OCI-LY3 (cell line): ENCODE measurements at regions not wholly inside any gene's neighbourhood (a gene's known extent, or its start where the extent isn't known, plus 50 kb on each side); places are given as distances from the start of the nearest gene placed in this dataset.

ENCODE experiments used
- H2AFZ ChIP-seq: fragments of 200-600, 300-600 bp; shearing (Covaris generic); 2 replicates; pipeline ENCODE4 v1.6.0; 2014; ENCODE audit warnings: antibody characterized with exemption, low read depth, low read length
- H3K27ac ChIP-seq: fragments of 200-600, 300-600 bp; sonication (generic); 2 replicates; pipeline ENCODE4 v1.5.1; 2014; ENCODE audit warnings: mild to moderate bottlenecking, low read length, moderate library complexity, mixed read lengths
- H3K27me3 ChIP-seq: fragments of 200-600, 300-600 bp; sonication (generic); 2 replicates; pipeline ENCODE4 v1.6.1; 2014; ENCODE audit warnings: low read depth, low read length, mixed read lengths
- H3K36me3 ChIP-seq: fragments of 200-600, 300-600 bp; sonication (generic); replicated peaks from 2 replicates; pipeline ENCODE3; 2014; ENCODE audit warnings: low read depth, low read length, mixed read lengths
- H3K4me1 ChIP-seq: fragments of 300-600, 200-600 bp; sonication (generic); 2 replicates; pipeline ENCODE4 v1.6.1; 2014; ENCODE audit warnings: low read length, mixed read lengths
- H3K4me2 ChIP-seq: fragments of 200-600, 300-600 bp; sonication (generic); 2 replicates; pipeline ENCODE4 v1.6.1; 2014; ENCODE audit warnings: low read length, mixed read lengths
- H3K4me3 ChIP-seq: fragments of 300-600, 200-600 bp; sonication (generic); 2 replicates; pipeline ENCODE4 v1.5.1; 2014; ENCODE audit warnings: antibody characterized with exemption, mild to moderate bottlenecking, low read length, moderate library complexity
- H3K79me2 ChIP-seq: fragments of 300-600, 200-600 bp; shearing (Covaris generic); 2 replicates; pipeline ENCODE4 v1.6.1; 2014; ENCODE audit warnings: mild to moderate bottlenecking, low read length, mixed read lengths
- H3K9ac ChIP-seq: fragments of 300-600, 200-600 bp; shearing (Covaris generic); 2 replicates; pipeline ENCODE4 v1.6.0; 2014; ENCODE audit warnings: mild to moderate bottlenecking, low read length, moderate library complexity
- H3K9me3 ChIP-seq: fragments of 200-600, 300-600 bp; shearing (Covaris generic); 2 replicates; pipeline ENCODE4 v1.6.1; 2014; ENCODE audit warnings: low read length, mixed read lengths; ENCODE audit not compliant: insufficient read depth
- H4K20me1 ChIP-seq: fragments of 200-600, 300-600 bp; sonication (generic); 2 replicates; pipeline ENCODE4 v1.6.1; 2016; ENCODE audit warnings: low read length, mixed read lengths; ENCODE audit not compliant: insufficient read depth
- EZH2phosphoT487 ChIP-seq: fragments of 200-600 bp; shearing (Covaris generic); IDR thresholded peaks from 2 replicates; pipeline ENCODE4 v1.6.1; 2018; ENCODE audit warnings: antibody characterized with exemption, mixed run types, low read depth
- TF ChIP-seq, protein P1 (sequence below): fragments of 200-600, 300-600 bp; sonication (generic); IDR thresholded peaks from 2 replicates; pipeline ENCODE4 v1.5.1; 2014; ENCODE audit warnings: antibody characterized with exemption, low read length, low read depth

DNA sequence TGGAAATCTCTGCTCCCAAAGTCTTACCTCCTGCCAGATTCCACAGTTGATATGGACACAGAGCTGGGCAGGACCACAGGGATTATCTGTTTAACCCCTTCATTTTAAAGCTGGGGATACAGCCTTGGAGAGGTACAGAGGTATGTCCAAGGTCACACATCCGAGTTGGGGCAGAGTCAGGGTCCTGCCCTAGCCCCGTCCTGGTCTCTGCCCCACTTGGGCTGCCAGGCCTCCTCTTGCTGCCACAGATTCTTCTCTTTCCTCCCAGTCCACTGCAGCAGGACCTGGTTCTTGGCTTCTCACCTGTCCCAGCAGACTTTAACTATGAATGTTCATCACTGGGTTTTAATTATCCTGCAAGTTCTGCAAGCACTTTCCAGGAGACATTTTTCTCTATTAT lies 258.3 kb downstream of the MATN1 start:
- Histone ChIP-seq H4K20me1 (no peaks in the 10 kb centered on the region), H3K27me3 (no peaks in the 10 kb centered on the region), H3K9ac (no peak overlapping the region), H2AFZ (no peak overlapping the region), H3K79me2 (no peaks in the 10 kb centered on the region), H3K27ac (no peak overlapping the region), H3K36me3 (no peaks in the 10 kb centered on the region), H3K4me3 (no peak overlapping the region), H3K4me1 (no peaks in the 10 kb centered on the region), H3K4me2 (no peak overlapping the region), H3K9me3 (no peaks in the 10 kb centered on the region)
- TF ChIP-seq, protein P1, sequence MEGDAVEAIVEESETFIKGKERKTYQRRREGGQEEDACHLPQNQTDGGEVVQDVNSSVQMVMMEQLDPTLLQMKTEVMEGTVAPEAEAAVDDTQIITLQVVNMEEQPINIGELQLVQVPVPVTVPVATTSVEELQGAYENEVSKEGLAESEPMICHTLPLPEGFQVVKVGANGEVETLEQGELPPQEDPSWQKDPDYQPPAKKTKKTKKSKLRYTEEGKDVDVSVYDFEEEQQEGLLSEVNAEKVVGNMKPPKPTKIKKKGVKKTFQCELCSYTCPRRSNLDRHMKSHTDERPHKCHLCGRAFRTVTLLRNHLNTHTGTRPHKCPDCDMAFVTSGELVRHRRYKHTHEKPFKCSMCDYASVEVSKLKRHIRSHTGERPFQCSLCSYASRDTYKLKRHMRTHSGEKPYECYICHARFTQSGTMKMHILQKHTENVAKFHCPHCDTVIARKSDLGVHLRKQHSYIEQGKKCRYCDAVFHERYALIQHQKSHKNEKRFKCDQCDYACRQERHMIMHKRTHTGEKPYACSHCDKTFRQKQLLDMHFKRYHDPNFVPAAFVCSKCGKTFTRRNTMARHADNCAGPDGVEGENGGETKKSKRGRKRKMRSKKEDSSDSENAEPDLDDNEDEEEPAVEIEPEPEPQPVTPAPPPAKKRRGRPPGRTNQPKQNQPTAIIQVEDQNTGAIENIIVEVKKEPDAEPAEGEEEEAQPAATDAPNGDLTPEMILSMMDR, result no peak
- no peak for TF ChIP-seq EZH2phosphoT487

DNA sequence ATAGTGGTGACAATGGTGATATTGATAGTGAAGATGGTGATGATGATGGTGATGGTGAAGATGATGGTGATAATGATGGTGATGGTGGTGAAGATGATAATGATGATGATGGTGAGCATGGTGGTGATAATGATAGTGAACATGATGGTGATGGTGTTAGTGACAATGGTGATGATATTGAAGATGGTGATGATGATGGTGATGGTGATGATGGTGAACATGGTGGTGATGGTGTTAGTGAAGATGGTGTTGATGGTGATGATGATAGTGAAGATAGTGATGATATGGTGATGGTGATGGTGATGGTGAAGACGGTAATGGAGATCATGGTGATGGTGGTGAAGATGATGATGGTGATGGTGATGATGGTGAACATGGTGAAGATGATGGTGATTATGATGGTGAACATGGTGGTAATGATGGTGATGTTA lies 259.2 kb downstream of the MATN1 start:
- Histone ChIP-seq H3K79me2 (no peaks in the 10 kb centered on the region), H3K27ac (no peak overlapping the region), H4K20me1 (no peaks in the 10 kb centered on the region), H3K4me3 (no peak overlapping the region), H3K27me3 (no peaks in the 10 kb centered on the region), H3K36me3 (no peaks in the 10 kb centered on the region), H3K4me2 (no peak overlapping the region), H3K4me1 (no peaks in the 10 kb centered on the region), H3K9ac (no peak overlapping the region), H2AFZ (no peak overlapping the region), H3K9me3 (no peaks in the 10 kb centered on the region)
- TF ChIP-seq, protein P1, result no peak
- TF ChIP-seq EZH2phosphoT487, result no peak

DNA sequence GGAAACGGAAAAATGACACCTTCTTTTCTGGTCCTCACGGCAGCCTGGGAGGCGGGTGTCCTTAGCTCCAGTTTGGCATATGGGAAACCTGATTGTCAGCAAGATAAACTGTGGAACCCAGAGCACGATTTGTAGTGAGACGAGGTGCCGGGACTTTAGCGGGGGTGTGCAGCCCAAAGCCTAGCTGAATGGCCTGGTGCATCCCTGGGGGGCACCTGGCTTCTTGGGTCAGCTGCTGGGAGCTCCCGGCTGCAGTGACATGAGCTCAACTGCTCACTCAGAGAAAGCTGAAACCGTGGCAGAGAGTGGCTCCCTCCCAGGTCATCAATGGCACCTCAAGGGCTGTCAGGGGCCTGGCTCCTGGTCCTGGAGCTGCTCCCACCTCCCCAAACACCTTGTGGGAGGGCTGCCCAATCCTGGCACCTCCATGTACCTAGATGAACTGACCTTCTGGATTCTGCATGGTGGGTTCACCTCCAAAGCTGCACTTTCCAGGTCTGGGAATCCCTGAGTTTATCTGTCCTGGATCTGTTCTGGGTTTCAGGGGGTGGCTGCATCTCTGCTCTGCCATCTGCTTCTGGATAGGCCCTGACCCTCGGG lies 260.5 kb downstream of the MATN1 start:
- H3K9me3 ChIP-seq, result no peaks in the 10 kb centered on the region
- TF ChIP-seq EZH2phosphoT487, result no peak
- TF ChIP-seq, protein P1, result no peak
- no peak overlapping the region for H3K27ac ChIP-seq
- H3K9ac ChIP-seq, result no peak overlapping the region
- no peak overlapping the region for H2AFZ ChIP-seq
- H3K4me1 ChIP-seq, result no peaks in the 10 kb centered on the region
- no peaks in the 10 kb centered on the region for H4K20me1 ChIP-seq
- no peaks in the 10 kb centered on the region for H3K27me3 ChIP-seq
- no peak overlapping the region for H3K4me2 ChIP-seq
- H3K79me2 ChIP-seq, result no peaks in the 10 kb centered on the region
- H3K4me3 ChIP-seq, result no peak overlapping the region
- no peaks in the 10 kb centered on the region for H3K36me3 ChIP-seq

- H4K20me1 ChIP-seq, result no peaks in the 10 kb centered on the region
- H3K4me1 ChIP-seq, result no peaks in the 10 kb centered on the region
- H3K9me3 ChIP-seq, result no peaks in the 10 kb centered on the region
- H2AFZ ChIP-seq, result no peak overlapping the region
- no peaks in the 10 kb centered on the region for H3K79me2 ChIP-seq
- H3K27me3 ChIP-seq, result no peaks in the 10 kb centered on the region
- no peak overlapping the region for H3K27ac ChIP-seq
- no peak for TF ChIP-seq EZH2phosphoT487
- TF ChIP-seq, protein P1, result no peak
- no peak overlapping the region for H3K4me3 ChIP-seq
- no peaks in the 10 kb centered on the region for H3K36me3 ChIP-seq
- H3K9ac ChIP-seq, result no peak overlapping the region
- H3K4me2 ChIP-seq, result no peak overlapping the region
Observed at GRCh38 chr1:30462166-30462565, 261.2 kb downstream of the MATN1 start.
